Neural cell (in vitro differentiated cells): ENCODE measurements at regions not wholly inside any gene's neighbourhood (a gene's known extent, or its start where the extent isn't known, plus 50 kb on each side); places are given as distances from the start of the nearest gene placed in this dataset.

Experiments
- H2AFZ ChIP-seq: fragments of 200-600, 300-800 bp; sonication (generic), shearing (Covaris generic); 2 replicates; pipeline ENCODE4 v1.6.0; 2014; ENCODE audit warnings: low read depth, mild to moderate bottlenecking, antibody characterized with exemption, low read length, moderate library complexity
- H3F3A ChIP-seq: fragments of 200-600 bp; shearing (Covaris generic); 2 replicates; pipeline ENCODE4 v1.6.1; 2016; ENCODE audit warnings: mild to moderate bottlenecking, moderate library complexity, mixed read lengths, antibody characterized with exemption, low read length; ENCODE audit not compliant: insufficient read depth, poor library complexity, severe bottlenecking
- H3K27ac ChIP-seq: fragments of 200-600, 300-800 bp; sonication (generic), shearing (Covaris generic); 2 replicates; pipeline ENCODE4 v1.5.1; 2014; ENCODE audit warnings: mild to moderate bottlenecking, low read length, moderate library complexity
- H3K27me3 ChIP-seq: fragments of 300-800, 200-600 bp; sonication (generic), shearing (Covaris generic); 2 replicates; pipeline ENCODE4 v1.6.0; 2014; ENCODE audit warnings: mild to moderate bottlenecking, low read depth, low read length, moderate library complexity; ENCODE audit not compliant: insufficient read depth
- H3K36me3 ChIP-seq: fragments of 300-800, 200-600 bp; sonication (generic), shearing (Covaris generic); 2 replicates; pipeline ENCODE4 v1.5.1; 2014; ENCODE audit warnings: mild to moderate bottlenecking, antibody characterized with exemption, low read length, moderate library complexity; ENCODE audit not compliant: insufficient read depth
- H3K4me2 ChIP-seq: fragments of 300-800, 200-600 bp; sonication (generic), shearing (Covaris generic); 2 replicates; pipeline ENCODE4 v1.6.0; 2014; ENCODE audit warnings: mild to moderate bottlenecking, low read length
- H3K4me3 ChIP-seq: fragments of 300-800, 200-600 bp; sonication (generic), shearing (Covaris generic); 2 replicates; pipeline ENCODE4 v1.5.1; 2014; ENCODE audit warnings: mild to moderate bottlenecking, low read length, moderate library complexity
- H3K79me2 ChIP-seq: fragments of 200-600 bp; shearing (Covaris generic); replicated peaks from 2 replicates; pipeline ENCODE4 v1.6.0; 2014; ENCODE audit warnings: mild to moderate bottlenecking, low read length, moderate library complexity; ENCODE audit not compliant: insufficient read depth
- H3K9ac ChIP-seq: fragments of 300-800, 200-600 bp; sonication (generic), shearing (Covaris generic); 2 replicates; pipeline ENCODE4 v1.6.1; 2016; ENCODE audit warnings: mild to moderate bottlenecking, low read length, mixed read lengths
- H3K9me2 ChIP-seq: fragments of 200-600 bp; shearing (Covaris generic); 2 replicates; pipeline ENCODE4 v1.6.1; 2016; ENCODE audit warnings: mild to moderate bottlenecking, low read length, mixed read lengths; ENCODE audit not compliant: insufficient read depth
- H3K9me3 ChIP-seq: fragments of 200-600, 300-800 bp; sonication (generic), shearing (Covaris generic); 2 replicates; pipeline ENCODE4 v1.6.1; 2016; ENCODE audit warnings: mild to moderate bottlenecking, mixed run types, low read length, moderate library complexity, mixed read lengths
- H4K20me1 ChIP-seq: fragments of 200-600 bp; shearing (Covaris generic); 2 replicates; pipeline ENCODE4 v1.6.1; 2016; ENCODE audit warnings: mild to moderate bottlenecking, mixed run types; ENCODE audit not compliant: insufficient read depth
- CTCF ChIP-seq: fragments of 450-650 bp; IDR thresholded peaks from 2 replicates; pipeline ENCODE4 v1.5.1; 2014; ENCODE audit warnings: antibody characterized with exemption, mild to moderate bottlenecking, moderate library complexity; ENCODE audit not compliant: poor library complexity, severe bottlenecking
- MXI1 ChIP-seq: fragments of 450-650 bp; conservative IDR thresholded peaks from 2 replicates; pipeline ENCODE4 v1.6.1; 2014; ENCODE audit warnings: antibody characterized with exemption, mild to moderate bottlenecking; ENCODE audit not compliant: poor library complexity, severe bottlenecking
- POLR2AphosphoS5 ChIP-seq: IDR thresholded peaks from 2 replicates; pipeline ENCODE4 v1.6.1; 2012
- RAD21 ChIP-seq: fragments of 450-650 bp; conservative IDR thresholded peaks from 2 replicates; pipeline ENCODE4 v1.6.1; 2014; ENCODE audit warnings: antibody characterized with exemption, mild to moderate bottlenecking, moderate library complexity
- REST ChIP-seq: IDR thresholded peaks from 2 replicates; pipeline ENCODE4 v1.6.1; 2012; ENCODE audit warnings: borderline replicate concordance
- SMC3 ChIP-seq: fragments of 450-650 bp; conservative IDR thresholded peaks from 2 replicates; pipeline ENCODE4 v1.6.1; 2014; ENCODE audit warnings: antibody characterized with exemption, mild to moderate bottlenecking, moderate library complexity; ENCODE audit not compliant: poor library complexity
- TAF1 ChIP-seq: IDR thresholded peaks from 2 replicates; pipeline ENCODE4 v1.6.1; 2012; ENCODE audit warnings: low read depth

DNA sequence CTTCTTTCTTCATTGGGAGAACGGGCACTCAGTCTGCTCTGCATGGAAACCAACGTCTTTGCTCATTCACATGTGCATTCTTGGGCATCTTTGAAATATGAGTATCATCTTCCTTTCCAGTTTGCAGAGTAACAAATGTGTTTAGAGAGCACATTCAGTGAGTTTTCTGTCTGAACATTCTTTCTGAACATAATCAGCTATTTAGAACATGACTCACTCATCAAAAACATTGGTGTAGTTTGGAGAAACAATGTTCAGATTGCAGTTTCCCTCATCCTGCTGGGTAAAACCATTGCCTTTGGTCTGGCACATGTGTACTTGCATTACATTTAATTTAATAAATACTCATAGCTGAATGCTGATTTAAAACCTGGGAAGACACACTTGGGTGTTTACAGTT is 81.5 kb upstream of the F9 start:
- no peak overlapping the region for H3K4me2 ChIP-seq
- H3K4me3 ChIP-seq: no peak overlapping the region
- H3K27ac ChIP-seq: no peak overlapping the region
- no peaks in the 10 kb centered on the region for H3K9me2 ChIP-seq
- no peaks in the 10 kb centered on the region for H3K79me2 ChIP-seq
- H3K27me3 ChIP-seq: no peaks in the 10 kb centered on the region
- H3K36me3 ChIP-seq: no peaks in the 10 kb centered on the region
- TF ChIP-seq TAF1: no peak
- no peak for TF ChIP-seq MXI1
- TF ChIP-seq CTCF: no peak
- no peak for TF ChIP-seq SMC3
- no peak for TF ChIP-seq REST
- TF ChIP-seq POLR2AphosphoS5: no peak
- no peaks in the 10 kb centered on the region for H4K20me1 ChIP-seq
- H2AFZ ChIP-seq: no peak overlapping the region
- no peaks in the 10 kb centered on the region for H3F3A ChIP-seq
- H3K9me3 ChIP-seq: no peaks in the 10 kb centered on the region
- H3K9ac ChIP-seq: no peak overlapping the region

GRCh38 chrX:139446832-139447231 is 83.7 kb upstream of the F9 start:
- Histone ChIP-seq H3K4me3 (no peak overlapping the region), H4K20me1 (no peaks in the 10 kb centered on the region), H3F3A (no peaks in the 10 kb centered on the region), H3K27ac (no peak overlapping the region), H3K36me3 (no peaks in the 10 kb centered on the region), H3K9me2 (no peaks in the 10 kb centered on the region), H3K27me3 (no peaks in the 10 kb centered on the region), H3K9ac (no peak overlapping the region), H3K4me2 (no peak overlapping the region), H2AFZ (no peak overlapping the region), H3K9me3 (no peaks in the 10 kb centered on the region), H3K79me2 (no peaks in the 10 kb centered on the region)
- TF ChIP-seq TAF1 (no peak), RAD21 (no peak), POLR2AphosphoS5 (no peak)

DNA sequence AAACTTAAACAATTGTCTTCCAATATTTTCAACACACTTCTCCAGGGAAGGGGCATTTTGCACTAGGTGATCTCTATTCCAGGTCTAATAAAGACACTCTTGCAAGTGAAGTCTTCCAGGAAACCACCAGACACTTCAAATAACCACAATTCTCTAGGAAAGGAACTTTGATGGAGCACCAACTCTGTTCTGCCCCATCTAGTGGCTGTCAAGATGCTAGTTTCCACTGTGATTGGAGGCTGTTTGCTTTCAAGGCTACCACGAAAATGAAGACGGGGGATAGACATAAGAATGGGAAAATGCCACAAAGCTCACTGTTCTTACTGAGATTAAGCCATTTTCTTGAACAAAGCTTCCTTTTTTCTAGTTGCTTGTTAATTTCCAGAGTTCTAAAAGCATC is 100.6 kb upstream of the F9 start:
- Histone ChIP-seq H3K9ac (no peak overlapping the region), H3K27me3 (no peaks in the 10 kb centered on the region), H3K79me2 (no peaks in the 10 kb centered on the region), H3K27ac (no peak overlapping the region), H3K4me2 (no peak overlapping the region), H3K9me2 (no peaks in the 10 kb centered on the region), H3K36me3 (no peaks in the 10 kb centered on the region), H4K20me1 (no peaks in the 10 kb centered on the region), H3K4me3 (no peak overlapping the region), H2AFZ (no peak overlapping the region), H3F3A (no peaks in the 10 kb centered on the region), H3K9me3 (no peaks in the 10 kb centered on the region)
- TF ChIP-seq CTCF (peak; percentile 23), REST (no peak), POLR2AphosphoS5 (no peak)
